H1 (cell line): ENCODE measurements at regions not wholly inside any gene's neighbourhood (a gene's known extent, or its start where the extent isn't known, plus 50 kb on each side); places are given as distances from the start of the nearest gene placed in this dataset.

Experiments
- CTCF ChIA-PET: fragments of 300-600 bp; sonication (Branson Sonifier 250); formaldehyde crosslinking; loops from one replicate; lab custom pipeline; 2021; ENCODE audit not compliant: partially characterized antibody; lab: Charles Lee
- POLR2A ChIA-PET: fragments of 300-600 bp; sonication (Branson Sonifier 250); formaldehyde crosslinking; loops from one replicate; lab custom pipeline; 2021; ENCODE audit warnings: inconsistent platforms; ENCODE audit not compliant: partially characterized antibody; lab: Charles Lee
- DNase-seq, 2 experiments: peaks; one replicate each; pipeline versions ENCODE4 v3.0.0 to v3.0.0-alpha.2; 2010 to 2022; ENCODE audit warnings: low spot score in 2 of 2, low read depth in 1 of 2, mixed read lengths in 1 of 2
- FAIRE-seq: peaks from 2 replicates; lab custom pipeline; 2011; peaks lifted over from hg19 to GRCh38; lab: Jason Lieb, UNC
- H2AFZ ChIP-seq: 2 replicates; pipeline ENCODE4 v1.8.1; 2012; ENCODE audit warnings: low read length, inconsistent platforms
- H2AK5ac ChIP-seq: 2 replicates; pipeline ENCODE4 v1.6.1; 2013; ENCODE audit warnings: low read depth, low read length
- H2BK120ac ChIP-seq: replicated peaks from 2 replicates; pipeline ENCODE3; 2013; ENCODE audit warnings: low read depth, low read length, inconsistent platforms
- H2BK12ac ChIP-seq: 2 replicates; pipeline ENCODE4 v1.6.1; 2013; ENCODE audit warnings: low read depth, low read length
- H2BK15ac ChIP-seq: 2 replicates; pipeline ENCODE4 v1.6.1; 2013; ENCODE audit warnings: low read length
- H2BK20ac ChIP-seq: 2 replicates; pipeline ENCODE4 v1.6.1; 2013; ENCODE audit warnings: low read length
- H2BK5ac ChIP-seq: 2 replicates; pipeline ENCODE4 v1.6.1; 2013; ENCODE audit warnings: low read depth, low read length
- H3K14ac ChIP-seq: 2 replicates; pipeline ENCODE4 v1.6.1; 2013; ENCODE audit warnings: inconsistent platforms; ENCODE audit not compliant: insufficient read length
- H3K18ac ChIP-seq: 2 replicates; pipeline ENCODE4 v1.6.1; 2013; ENCODE audit warnings: low read length; ENCODE audit errors: extremely low read depth
- H3K23ac ChIP-seq: 2 replicates; pipeline ENCODE4 v1.6.1; 2013; ENCODE audit warnings: inconsistent platforms; ENCODE audit not compliant: insufficient read length
- H3K23me2 ChIP-seq: 2 replicates; pipeline ENCODE4 v1.6.1; 2013; ENCODE audit warnings: low read depth, low read length
- H3K27ac ChIP-seq: 2 replicates; pipeline ENCODE4 v1.6.1; 2011; ENCODE audit warnings: low read depth, low read length, inconsistent platforms
- H3K27me3 ChIP-seq, 4 experiments: replicated peaks in 1 of 4; 1 replicate in 1 of 4; 2 replicates in 3 of 4; pipeline versions ENCODE4 v1.6.1 to v1.8.1; 2011 to 2013; ENCODE audit warnings: low read length in 3 of 4, mild to moderate bottlenecking in 3 of 4, inconsistent platforms in 2 of 4, mixed read lengths in 2 of 4, moderate library complexity in 1 of 4; ENCODE audit not compliant: control insufficient read depth in 3 of 4, insufficient read depth in 3 of 4; ENCODE audit errors: extremely low read depth in 1 of 4
- H3K36me3 ChIP-seq, 4 experiments: 2 replicates each; pipeline versions ENCODE4 v1.6.1 to v1.8.1; 2011 to 2013; ENCODE audit warnings: mild to moderate bottlenecking in 4 of 4, low read length in 3 of 4, moderate library complexity in 2 of 4, control low read depth in 1 of 4, inconsistent platforms in 1 of 4; ENCODE audit not compliant: insufficient read depth in 4 of 4, control insufficient read depth in 2 of 4
- H3K4ac ChIP-seq: replicated peaks from 2 replicates; pipeline ENCODE3; 2013; ENCODE audit warnings: low read length, low read depth, mixed read lengths, inconsistent platforms; ENCODE audit not compliant: insufficient read length
- H3K4me1 ChIP-seq, 4 experiments: replicated peaks in 1 of 4; 1 replicate in 1 of 4; 2 replicates in 3 of 4; pipeline versions ENCODE4 v1.6.1 to v1.8.1; 2011 to 2013; ENCODE audit warnings: low read length in 3 of 4, inconsistent platforms in 2 of 4, mixed read lengths in 1 of 4; ENCODE audit not compliant: insufficient read depth in 4 of 4, control insufficient read depth in 3 of 4
- H3K4me2 ChIP-seq, 2 experiments: 2 replicates each; pipeline versions ENCODE4 v1.6.1 to v1.8.1; 2011 to 2013; ENCODE audit warnings: low read depth in 2 of 2, low read length in 2 of 2, control low read depth in 1 of 2, inconsistent platforms in 1 of 2, mild to moderate bottlenecking in 1 of 2; ENCODE audit not compliant: insufficient read depth in 1 of 2
- H3K4me3 ChIP-seq, 4 experiments: fragments of 200-600, 300-600 bp in 1 of 4; sonication (generic), shearing (Covaris generic), sonication (Bioruptor Twin) in 1 of 4; 2 replicates each; pipeline versions ENCODE4 v1.5.1 to v1.8.1; 2011 to 2016; ENCODE audit warnings: low read length in 4 of 4, low read depth in 3 of 4, control low read depth in 2 of 4, inconsistent platforms in 2 of 4, mild to moderate bottlenecking in 2 of 4, mixed read lengths in 1 of 4, moderate library complexity in 1 of 4; ENCODE audit not compliant: insufficient read depth in 2 of 4; ENCODE audit errors: extremely low read depth in 1 of 4
- H3K56ac ChIP-seq: replicated peaks from 2 replicates; pipeline ENCODE3; 2013; ENCODE audit warnings: low read depth, mild to moderate bottlenecking, mixed read lengths, low read length, inconsistent platforms; ENCODE audit not compliant: insufficient read length
- H3K79me1 ChIP-seq: 2 replicates; pipeline ENCODE4 v1.6.1; 2013; ENCODE audit warnings: low read depth, low read length, control low read depth
- H3K79me2 ChIP-seq, 2 experiments: 2 replicates each; pipeline versions ENCODE4 v1.6.1 to v1.8.1; 2012 to 2013; ENCODE audit warnings: low read length in 2 of 2, mild to moderate bottlenecking in 2 of 2, inconsistent platforms in 1 of 2; ENCODE audit not compliant: insufficient read depth in 2 of 2, control insufficient read depth in 1 of 2
- H3K9ac ChIP-seq, 4 experiments: replicated peaks in 1 of 4; 1 replicate in 1 of 4; 2 replicates in 3 of 4; pipeline versions ENCODE4 v1.6.1 to v1.8.1; 2011 to 2013; ENCODE audit warnings: low read depth in 3 of 4, low read length in 3 of 4, control low read depth in 2 of 4, mild to moderate bottlenecking in 2 of 4, moderate library complexity in 2 of 4, inconsistent platforms in 1 of 4; ENCODE audit errors: extremely low read depth in 1 of 4
- H3K9me3 ChIP-seq, 2 experiments: 2 replicates each; pipeline versions ENCODE4 v1.6.1 to v1.8.1; 2012 to 2013; ENCODE audit warnings: mild to moderate bottlenecking in 2 of 2, moderate library complexity in 2 of 2, control low read depth in 1 of 2, inconsistent platforms in 1 of 2, low read depth in 1 of 2, low read length in 1 of 2, mixed read lengths in 1 of 2; ENCODE audit not compliant: insufficient read depth in 2 of 2
- H4K20me1 ChIP-seq, 2 experiments: replicated peaks in 1 of 2; 2 replicates each; pipeline versions ENCODE3 to v1.8.1; 2011 to 2013; ENCODE audit warnings: inconsistent platforms in 2 of 2, low read length in 2 of 2, mild to moderate bottlenecking in 1 of 2; ENCODE audit not compliant: insufficient read depth in 2 of 2, control insufficient read depth in 1 of 2
- H4K5ac ChIP-seq: 2 replicates; pipeline ENCODE4 v1.6.1; 2013; ENCODE audit warnings: low read length, low read depth, mixed read lengths, inconsistent platforms; ENCODE audit not compliant: insufficient read length
- H4K8ac ChIP-seq: 2 replicates; pipeline ENCODE4 v1.8.0; 2013; ENCODE audit warnings: mild to moderate bottlenecking, moderate library complexity, low read length, inconsistent platforms; ENCODE audit not compliant: insufficient read depth; ENCODE audit errors: extremely low read depth
- H4K91ac ChIP-seq: replicated peaks from 2 replicates; pipeline ENCODE3; 2013; ENCODE audit warnings: low read length, mixed read lengths, inconsistent platforms; ENCODE audit not compliant: insufficient read length
- BACH1 ChIP-seq: IDR thresholded peaks from 2 replicates; pipeline ENCODE4 v1.6.1; 2012; ENCODE audit warnings: low read length, improper control_type of control experiment
- CBX8 ChIP-seq: fragments of 300-800, 300-1000 bp; sonication (generic); IDR thresholded peaks from 2 replicates; pipeline ENCODE4 v1.7.1; 2016; ENCODE audit warnings: low read depth, low read length, borderline replicate concordance
- CTBP2 ChIP-seq: IDR thresholded peaks from 2 replicates; pipeline ENCODE4 v1.7.0; 2011; ENCODE audit warnings: borderline replicate concordance, mild to moderate bottlenecking, moderate library complexity, mixed read lengths, low read length; ENCODE audit not compliant: insufficient read depth, insufficient read length
- CTCF ChIP-seq, 3 experiments: IDR thresholded peaks; 1 replicate in 2 of 3; 2 replicates in 1 of 3; pipeline versions ENCODE4 v1.5.1 to v1.6.1; 2011; ENCODE audit warnings: low read length in 3 of 3, mild to moderate bottlenecking in 3 of 3, inconsistent platforms in 2 of 3, low read depth in 1 of 3, moderate library complexity in 1 of 3; ENCODE audit not compliant: insufficient read depth in 1 of 3; ENCODE audit errors: control extremely low read depth in 1 of 3
- POU5F1 ChIP-seq: IDR thresholded peaks from 2 replicates; pipeline ENCODE4 v1.6.1; 2011; ENCODE audit warnings: low read depth, mild to moderate bottlenecking, low read length, moderate library complexity
- RAD21 ChIP-seq, 2 experiments: IDR thresholded peaks in 1 of 2; conservative IDR thresholded peaks in 1 of 2; 2 replicates each; pipeline ENCODE4 v1.6.1; 2011; ENCODE audit warnings: low read depth in 2 of 2, low read length in 2 of 2, improper control_type of control experiment in 1 of 2, inconsistent platforms in 1 of 2, mild to moderate bottlenecking in 1 of 2, moderate library complexity in 1 of 2
- WGBS, 2 experiments: shearing (Covaris generic) in 1 of 2; methylation state at CpG; one replicate each; pipeline versions ENCODE4 v1.1.6 to v1.1.7; 2013 to 2015; ENCODE audit warnings: low lambda C conversion rate in 2 of 2, mixed read lengths in 2 of 2, inconsistent platforms in 1 of 2, low coverage in 1 of 2, missing lambda C conversion rate in 1 of 2; ENCODE audit not compliant: insufficient replicate concordance in 2 of 2, insufficient coverage in 1 of 2, insufficient read length in 1 of 2; ENCODE audit errors: extremely low coverage in 1 of 2, missing lambda C conversion rate in 1 of 2; 5-methylcytosine and 5-hydroxymethylcytosine counted together

DNA sequence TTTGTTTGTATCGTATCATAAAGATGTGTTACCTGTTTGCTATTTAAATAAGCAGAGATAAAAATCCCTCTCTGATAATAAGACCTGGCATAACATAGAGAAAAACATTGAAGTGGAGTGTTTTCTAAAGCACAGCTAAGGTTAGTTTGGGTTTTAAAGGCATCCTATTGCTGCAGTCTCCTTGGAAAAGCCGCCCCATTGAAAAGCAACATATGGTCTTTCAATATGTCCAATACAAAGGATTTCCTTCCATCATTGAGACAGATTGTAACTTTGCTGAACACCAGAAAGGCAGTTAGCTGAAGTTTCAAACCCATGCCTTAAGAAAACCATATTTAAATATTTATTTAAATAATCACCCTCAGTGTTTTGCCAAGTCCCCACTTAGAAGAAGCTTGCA, 898.5 kb upstream of the KCND2 start:
- Histone ChIP-seq H3K36me3 (no peaks in the 10 kb centered on the region), H3K27me3 (no peaks in the 10 kb centered on the region), H2BK20ac (no peak overlapping the region), H3K18ac (no peak overlapping the region), H4K91ac (no peak overlapping the region), H4K8ac (no peak overlapping the region), H2AFZ (no peak overlapping the region), H3K79me2 (no peaks in the 10 kb centered on the region), H3K4me3 (no peak overlapping the region), H2BK15ac (no peak overlapping the region), H2BK120ac (no peak overlapping the region), H2BK5ac (no peak overlapping the region), H4K20me1 (no peaks in the 10 kb centered on the region), H3K79me1 (no peaks in the 10 kb centered on the region), H3K4me1 (no peaks in the 10 kb centered on the region), H3K9me3 (no peaks in the 10 kb centered on the region), H3K4me2 (no peak overlapping the region), H3K9ac (no peak overlapping the region), H3K56ac (no peak overlapping the region), H3K23ac (no peak overlapping the region), H2BK12ac (no peak overlapping the region), H3K4ac (no peak overlapping the region), H4K5ac (no peak overlapping the region), H2AK5ac (no peak overlapping the region), H3K14ac (no peak overlapping the region), H3K27ac (no peak overlapping the region), H3K23me2 (no peaks in the 10 kb centered on the region)
- no peak for FAIRE-seq
- POLR2A ChIA-PET = no interaction called here
- WGBS, 2 experiments = 92% methylated on average over 2 of the region's 2 CpGs; no CpG with 5 or more reads in 1 of the 2 experiments
- CTCF ChIA-PET = no interaction called here
- DNase-seq = no peak
- TF ChIP-seq CBX8 (no peak), POU5F1 (no peak), BACH1 (no peak), RAD21 (IDR thresholded peaks at IDR 0.05 in 1 of 2, conservative IDR thresholded peaks at IDR 0.05 in 1 of 2; ENCODE audit: low read depth in 2 of 2, low read length in 2 of 2) (no peak), CTCF (IDR thresholded peaks at IDR 0.05; ENCODE audit: control extremely low read depth in 1 of 3, insufficient read depth in 1 of 3, low read depth in 1 of 3, low read length in 3 of 3) (no peak), CTBP2 (no peak)
